ENCODE measurements at regions not wholly inside any gene's neighbourhood (a gene's known extent, or its start where the extent isn't known, plus 50 kb on each side); places are given as distances from the start of the nearest gene placed in this dataset.

DNA sequence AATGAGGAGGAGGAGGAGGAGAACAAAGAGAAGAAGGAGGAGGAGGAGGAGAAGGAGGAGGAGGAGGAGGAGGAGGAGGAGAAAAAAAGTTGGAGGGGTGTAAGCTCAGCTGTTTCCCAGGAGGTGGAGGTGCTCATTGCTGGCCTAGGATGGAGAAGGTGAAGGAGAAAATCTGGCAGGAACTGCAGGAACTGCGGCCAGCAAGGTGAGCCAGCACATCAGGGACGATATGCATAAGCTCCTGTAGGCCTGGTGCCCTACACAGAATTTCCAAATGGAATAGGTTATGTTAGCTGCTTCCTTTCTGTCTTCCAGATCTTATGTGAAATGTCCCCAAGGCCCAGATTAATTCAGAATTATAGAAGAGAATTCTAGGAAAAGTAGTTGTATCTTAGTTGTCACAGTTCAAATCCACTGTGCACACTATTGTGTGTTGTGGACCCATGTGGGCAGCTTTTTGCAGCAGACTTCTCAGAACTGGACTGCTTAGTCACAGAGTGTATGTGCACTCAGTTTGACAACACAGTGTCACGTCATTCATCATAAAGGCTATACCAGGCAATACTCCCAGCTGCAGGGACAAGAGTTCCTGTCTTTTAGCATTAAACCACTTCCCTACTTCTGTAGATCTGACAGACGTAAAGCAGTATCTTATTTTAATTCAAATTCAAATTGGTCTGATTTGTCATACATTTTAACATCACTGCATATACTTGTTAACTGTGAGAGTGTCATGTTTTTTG is 303.7 kb downstream of the HLX start:
- TF ChIP-seq SPI1 (IDR thresholded peaks at IDR 0.05; ENCODE audit: borderline replicate concordance, low read depth) (peak; percentile 91), POLR2AphosphoS5 (IDR thresholded peaks at IDR 0.05; ENCODE audit: low read depth) (no peak), GABPA (IDR thresholded peaks at IDR 0.05; ENCODE audit: low read depth) (no peak)
- TF ChIP-seq, protein P1, sequence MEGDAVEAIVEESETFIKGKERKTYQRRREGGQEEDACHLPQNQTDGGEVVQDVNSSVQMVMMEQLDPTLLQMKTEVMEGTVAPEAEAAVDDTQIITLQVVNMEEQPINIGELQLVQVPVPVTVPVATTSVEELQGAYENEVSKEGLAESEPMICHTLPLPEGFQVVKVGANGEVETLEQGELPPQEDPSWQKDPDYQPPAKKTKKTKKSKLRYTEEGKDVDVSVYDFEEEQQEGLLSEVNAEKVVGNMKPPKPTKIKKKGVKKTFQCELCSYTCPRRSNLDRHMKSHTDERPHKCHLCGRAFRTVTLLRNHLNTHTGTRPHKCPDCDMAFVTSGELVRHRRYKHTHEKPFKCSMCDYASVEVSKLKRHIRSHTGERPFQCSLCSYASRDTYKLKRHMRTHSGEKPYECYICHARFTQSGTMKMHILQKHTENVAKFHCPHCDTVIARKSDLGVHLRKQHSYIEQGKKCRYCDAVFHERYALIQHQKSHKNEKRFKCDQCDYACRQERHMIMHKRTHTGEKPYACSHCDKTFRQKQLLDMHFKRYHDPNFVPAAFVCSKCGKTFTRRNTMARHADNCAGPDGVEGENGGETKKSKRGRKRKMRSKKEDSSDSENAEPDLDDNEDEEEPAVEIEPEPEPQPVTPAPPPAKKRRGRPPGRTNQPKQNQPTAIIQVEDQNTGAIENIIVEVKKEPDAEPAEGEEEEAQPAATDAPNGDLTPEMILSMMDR (IDR thresholded peaks at IDR 0.05; ENCODE audit: insufficient read depth, low read length), result no peak
